K562 (cell line): ENCODE measurements at regions not wholly inside any gene's neighbourhood (a gene's known extent, or its start where the extent isn't known, plus 50 kb on each side); places are given as distances from the start of the nearest gene placed in this dataset.
A peak's percentile ranks its signal among the peaks of the same experiment; 100 is the strongest.

Experiments
- ATF1 ChIP-seq, 2 experiments: fragments of 450-650 bp in 1 of 2; IDR thresholded peaks; 2 replicates each; pipeline ENCODE4 v1.6.1; 2016; ENCODE audit warnings: missing compliant biosample characterization in 1 of 2, missing genetic modification characterization in 1 of 2
- CTBP1 ChIP-seq: fragments of 450-650 bp; IDR thresholded peaks from 2 replicates; pipeline ENCODE4 v1.6.1; 2016; ENCODE audit warnings: borderline replicate concordance
- HMG20A ChIP-seq: fragments of 450-650 bp; formaldehyde crosslinking; conservative IDR thresholded peaks from 2 replicates; pipeline ENCODE4 v1.4.0; 2020; ENCODE audit warnings: mild to moderate bottlenecking, mixed read lengths
- ILK ChIP-seq: fragments of 450-650 bp; IDR thresholded peaks from 2 replicates; pipeline ENCODE4 v1.6.1; 2016; ENCODE audit warnings: missing genetic modification characterization, low read depth, mild to moderate bottlenecking, missing compliant biosample characterization, moderate library complexity, borderline replicate concordance
- IRF2 ChIP-seq: sonication (generic); formaldehyde crosslinking; IDR thresholded peaks from 2 replicates; pipeline ENCODE4 v1.8.1; 2022; ENCODE audit warnings: mild to moderate bottlenecking, missing genetic modification reagents
- KAT8 ChIP-seq: fragments of 450-650 bp; IDR thresholded peaks from 2 replicates; pipeline ENCODE4 v1.6.1; 2016; ENCODE audit warnings: low read depth, mild to moderate bottlenecking
- KDM1A ChIP-seq, 2 experiments: fragments of 450-650 bp; IDR thresholded peaks; 2 replicates each; pipeline ENCODE4 v1.6.1; 2016; ENCODE audit warnings: mild to moderate bottlenecking in 2 of 2
- KDM2B ChIP-seq: fragments of 250-450 bp; sonication (Bioruptor Pico); IDR thresholded peaks from 2 replicates; pipeline ENCODE4 v1.8.0; 2021; ENCODE audit warnings: mild to moderate bottlenecking, moderate library complexity
- KHSRP ChIP-seq: fragments of 450-650 bp; IDR thresholded peaks from 2 replicates; pipeline ENCODE4 v1.6.1; 2017
- MTA2 ChIP-seq: fragments of 450-650 bp; IDR thresholded peaks from 2 replicates; pipeline ENCODE4 v1.6.1; 2016; ENCODE audit warnings: low read depth
- NCOA4 ChIP-seq: fragments of 450-650 bp; IDR thresholded peaks from 2 replicates; pipeline ENCODE4 v1.6.1; 2018; ENCODE audit warnings: mild to moderate bottlenecking; ENCODE audit not compliant: partially characterized antibody
- NFRKB ChIP-seq: fragments of 450-650 bp; IDR thresholded peaks from 2 replicates; pipeline ENCODE4 v1.6.1; 2016; ENCODE audit warnings: low read depth
- PHB ChIP-seq: fragments of 250-450 bp; sonication (Bioruptor Pico); IDR thresholded peaks from 2 replicates; pipeline ENCODE4 v1.5.0; 2021
- POLR2H ChIP-seq: IDR thresholded peaks from 2 replicates; pipeline ENCODE4 v1.6.1; 2016; ENCODE audit warnings: missing genetic modification characterization, low read depth, mild to moderate bottlenecking, control low read depth, missing compliant biosample characterization, moderate library complexity
- SMAD4 ChIP-seq: fragments of 250-450 bp; sonication (Bioruptor Pico); conservative IDR thresholded peaks from 2 replicates; pipeline ENCODE4 v1.8.0; 2021; ENCODE audit warnings: inconsistent platforms, mild to moderate bottlenecking, moderate library complexity
- STAT5A ChIP-seq: IDR thresholded peaks from 2 replicates; pipeline ENCODE4 v1.6.1; 2012; ENCODE audit warnings: low read length, inconsistent platforms, borderline replicate concordance
- TOE1 ChIP-seq, 2 experiments: fragments of 450-650 bp in 1 of 2; sonication (generic) in 1 of 2; formaldehyde crosslinking in 1 of 2; IDR thresholded peaks; 2 replicates each; pipeline versions ENCODE4 v1.7.1 to v1.8.0; 2016 to 2022; ENCODE audit warnings: borderline replicate concordance in 2 of 2, mild to moderate bottlenecking in 2 of 2, antibody characterized with exemption in 1 of 2, inconsistent platforms in 1 of 2, low read depth in 1 of 2, missing genetic modification reagents in 1 of 2, moderate library complexity in 1 of 2
- TSC22D4 ChIP-seq: fragments of 450-650 bp; IDR thresholded peaks from 2 replicates; pipeline ENCODE4 v1.6.1; 2016; ENCODE audit warnings: missing genetic modification characterization, missing biosample characterization, control low read depth
- ZNF134 ChIP-seq: fragments of 250-450 bp; sonication (Bioruptor Pico); conservative IDR thresholded peaks from 2 replicates; pipeline ENCODE4 v1.4.0; 2020
- ZNF263 ChIP-seq: sonication (generic); formaldehyde crosslinking; IDR thresholded peaks from 2 replicates; pipeline ENCODE4 v1.8.0; 2022; ENCODE audit warnings: mild to moderate bottlenecking, missing genetic modification reagents, borderline replicate concordance
- ZNF311 ChIP-seq: fragments of 250-450 bp; sonication (Bioruptor Pico); IDR thresholded peaks from 2 replicates; pipeline ENCODE4 v1.4.0; 2020; ENCODE audit warnings: mild to moderate bottlenecking, moderate library complexity
- ZNF347 ChIP-seq: fragments of 450-650 bp; formaldehyde crosslinking; IDR thresholded peaks from 2 replicates; pipeline ENCODE4 v1.4.0; 2020; ENCODE audit warnings: low read depth, mild to moderate bottlenecking, moderate library complexity
- TF ChIP-seq, protein P1 (sequence below): fragments of 450-650 bp; formaldehyde crosslinking; conservative IDR thresholded peaks from 2 replicates; pipeline ENCODE4 v1.4.0; 2022; ENCODE audit warnings: mild to moderate bottlenecking, missing genetic modification characterization
- TF ChIP-seq, protein P2 (sequence below): sonication (generic); formaldehyde crosslinking; IDR thresholded peaks from 2 replicates; pipeline ENCODE4 v1.8.1; 2023; ENCODE audit warnings: mild to moderate bottlenecking, missing genetic modification reagents
- TF ChIP-seq, protein P3 (sequence below): fragments of 450-650 bp; IDR thresholded peaks from 2 replicates; pipeline ENCODE4 v1.7.1; 2018; ENCODE audit warnings: mild to moderate bottlenecking, low read depth; ENCODE audit not compliant: partially characterized antibody

GRCh38 chr1:212514056-212514614, 81.4 kb downstream of the NENF start (continued):
- TF ChIP-seq KDM1A (IDR thresholded peaks at IDR 0.05) = no peak
- TF ChIP-seq, protein P1, sequence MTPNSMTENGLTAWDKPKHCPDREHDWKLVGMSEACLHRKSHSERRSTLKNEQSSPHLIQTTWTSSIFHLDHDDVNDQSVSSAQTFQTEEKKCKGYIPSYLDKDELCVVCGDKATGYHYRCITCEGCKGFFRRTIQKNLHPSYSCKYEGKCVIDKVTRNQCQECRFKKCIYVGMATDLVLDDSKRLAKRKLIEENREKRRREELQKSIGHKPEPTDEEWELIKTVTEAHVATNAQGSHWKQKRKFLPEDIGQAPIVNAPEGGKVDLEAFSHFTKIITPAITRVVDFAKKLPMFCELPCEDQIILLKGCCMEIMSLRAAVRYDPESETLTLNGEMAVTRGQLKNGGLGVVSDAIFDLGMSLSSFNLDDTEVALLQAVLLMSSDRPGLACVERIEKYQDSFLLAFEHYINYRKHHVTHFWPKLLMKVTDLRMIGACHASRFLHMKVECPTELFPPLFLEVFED (CRISPR knock-in tag) = no peak
- peak; percentile 74; the same call in 1 of the 2 replicates for TF ChIP-seq SMAD4
- TF ChIP-seq, protein P2, sequence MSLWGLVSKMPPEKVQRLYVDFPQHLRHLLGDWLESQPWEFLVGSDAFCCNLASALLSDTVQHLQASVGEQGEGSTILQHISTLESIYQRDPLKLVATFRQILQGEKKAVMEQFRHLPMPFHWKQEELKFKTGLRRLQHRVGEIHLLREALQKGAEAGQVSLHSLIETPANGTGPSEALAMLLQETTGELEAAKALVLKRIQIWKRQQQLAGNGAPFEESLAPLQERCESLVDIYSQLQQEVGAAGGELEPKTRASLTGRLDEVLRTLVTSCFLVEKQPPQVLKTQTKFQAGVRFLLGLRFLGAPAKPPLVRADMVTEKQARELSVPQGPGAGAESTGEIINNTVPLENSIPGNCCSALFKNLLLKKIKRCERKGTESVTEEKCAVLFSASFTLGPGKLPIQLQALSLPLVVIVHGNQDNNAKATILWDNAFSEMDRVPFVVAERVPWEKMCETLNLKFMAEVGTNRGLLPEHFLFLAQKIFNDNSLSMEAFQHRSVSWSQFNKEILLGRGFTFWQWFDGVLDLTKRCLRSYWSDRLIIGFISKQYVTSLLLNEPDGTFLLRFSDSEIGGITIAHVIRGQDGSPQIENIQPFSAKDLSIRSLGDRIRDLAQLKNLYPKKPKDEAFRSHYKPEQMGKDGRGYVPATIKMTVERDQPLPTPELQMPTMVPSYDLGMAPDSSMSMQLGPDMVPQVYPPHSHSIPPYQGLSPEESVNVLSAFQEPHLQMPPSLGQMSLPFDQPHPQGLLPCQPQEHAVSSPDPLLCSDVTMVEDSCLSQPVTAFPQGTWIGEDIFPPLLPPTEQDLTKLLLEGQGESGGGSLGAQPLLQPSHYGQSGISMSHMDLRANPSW = no peak
- no peak for TF ChIP-seq MTA2
- TF ChIP-seq STAT5A = no peak
- no peak for TF ChIP-seq NCOA4
- no peak for TF ChIP-seq ZNF311 (CRISPR knock-in tag)
- TF ChIP-seq NFRKB = no peak
- TF ChIP-seq ZNF134 (CRISPR knock-in tag) = no peak
- TF ChIP-seq, protein P3, sequence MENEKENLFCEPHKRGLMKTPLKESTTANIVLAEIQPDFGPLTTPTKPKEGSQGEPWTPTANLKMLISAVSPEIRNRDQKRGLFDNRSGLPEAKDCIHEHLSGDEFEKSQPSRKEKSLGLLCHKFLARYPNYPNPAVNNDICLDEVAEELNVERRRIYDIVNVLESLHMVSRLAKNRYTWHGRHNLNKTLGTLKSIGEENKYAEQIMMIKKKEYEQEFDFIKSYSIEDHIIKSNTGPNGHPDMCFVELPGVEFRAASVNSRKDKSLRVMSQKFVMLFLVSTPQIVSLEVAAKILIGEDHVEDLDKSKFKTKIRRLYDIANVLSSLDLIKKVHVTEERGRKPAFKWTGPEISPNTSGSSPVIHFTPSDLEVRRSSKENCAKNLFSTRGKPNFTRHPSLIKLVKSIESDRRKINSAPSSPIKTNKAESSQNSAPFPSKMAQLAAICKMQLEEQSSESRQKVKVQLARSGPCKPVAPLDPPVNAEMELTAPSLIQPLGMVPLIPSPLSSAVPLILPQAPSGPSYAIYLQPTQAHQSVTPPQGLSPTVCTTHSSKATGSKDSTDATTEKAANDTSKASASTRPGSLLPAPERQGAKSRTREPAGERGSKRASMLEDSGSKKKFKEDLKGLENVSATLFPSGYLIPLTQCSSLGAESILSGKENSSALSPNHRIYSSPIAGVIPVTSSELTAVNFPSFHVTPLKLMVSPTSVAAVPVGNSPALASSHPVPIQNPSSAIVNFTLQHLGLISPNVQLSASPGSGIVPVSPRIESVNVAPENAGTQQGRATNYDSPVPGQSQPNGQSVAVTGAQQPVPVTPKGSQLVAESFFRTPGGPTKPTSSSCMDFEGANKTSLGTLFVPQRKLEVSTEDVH = no peak
- no peak for TF ChIP-seq IRF2 (CRISPR knock-in tag)
- no peak for TF ChIP-seq HMG20A (CRISPR knock-in tag)
- TF ChIP-seq ZNF263 (CRISPR knock-in tag) = peak; percentile 60
- no peak for TF ChIP-seq TOE1 (IDR thresholded peaks at IDR 0.05; ENCODE audit: borderline replicate concordance)
- TF ChIP-seq TOE1 (CRISPR knock-in tag; IDR thresholded peaks at IDR 0.05; ENCODE audit: borderline replicate concordance, low read depth) = 0 out of 2 replicates have a peak, but pooled peaks have one; percentile 69
- no peak for TF ChIP-seq KHSRP
- no peak for TF ChIP-seq ATF1 (CRISPR knock-in tag; IDR thresholded peaks at IDR 0.05)
- peak; percentile 27; the same call in 1 of the 2 replicates for TF ChIP-seq ATF1 (tag; IDR thresholded peaks at IDR 0.05)
- TF ChIP-seq ILK (tag) = no peak
- TF ChIP-seq ZNF347 (CRISPR knock-in tag) = no peak
- TF ChIP-seq KDM2B (CRISPR knock-in tag) = no peak
- no peak for TF ChIP-seq PHB
- no peak for TF ChIP-seq TSC22D4
- no peak for TF ChIP-seq POLR2H
- TF ChIP-seq KAT8 = no peak
- TF ChIP-seq CTBP1 = peak; percentile 77; the same call in 1 of the 2 replicates
